HEK293 (cell line): ENCODE measurements at regions not wholly inside any gene's neighbourhood (a gene's known extent, or its start where the extent isn't known, plus 50 kb on each side); places are given as distances from the start of the nearest gene placed in this dataset.

ENCODE experiments used
- EGR2 ChIP-seq: fragments of 450-650 bp; formaldehyde crosslinking; IDR thresholded peaks from 2 replicates; pipeline ENCODE4 v1.5.1; 2016; ENCODE audit warnings: low read depth, missing biosample characterization, missing genetic modification characterization
- GLIS1 ChIP-seq: fragments of 450-650 bp; formaldehyde crosslinking; IDR thresholded peaks from 2 replicates; pipeline ENCODE4 v1.5.1; 2016; ENCODE audit warnings: missing biosample characterization, missing genetic modification characterization
- KLF8 ChIP-seq: fragments of 450-650 bp; formaldehyde crosslinking; IDR thresholded peaks from 2 replicates; pipeline ENCODE4 v1.5.1; 2016; ENCODE audit warnings: missing biosample characterization, missing genetic modification characterization
- PRDM1 ChIP-seq: fragments of 450-650 bp; formaldehyde crosslinking; IDR thresholded peaks from 2 replicates; pipeline ENCODE4; 2016; ENCODE audit warnings: missing biosample characterization, missing genetic modification characterization
- SCRT2 ChIP-seq: fragments of 450-650 bp; formaldehyde crosslinking; IDR thresholded peaks from 2 replicates; pipeline ENCODE4 v1.5.1; 2016; ENCODE audit warnings: missing biosample characterization, missing genetic modification characterization
- TRIM28 ChIP-seq: IDR thresholded peaks from 2 replicates; pipeline ENCODE4 v1.6.1; 2011; ENCODE audit warnings: low read length, control low read depth, borderline replicate concordance
- ZBTB1 ChIP-seq: fragments of 450-650 bp; formaldehyde crosslinking; IDR thresholded peaks from 2 replicates; pipeline ENCODE4 v1.5.1; 2016; ENCODE audit warnings: missing biosample characterization, missing genetic modification characterization
- ZFHX2 ChIP-seq: fragments of 450-650 bp; formaldehyde crosslinking; conservative IDR thresholded peaks from 2 replicates; pipeline ENCODE4 v1.5.1; 2016; ENCODE audit warnings: missing biosample characterization, missing genetic modification characterization
- ZNF132 ChIP-seq: fragments of 450-650 bp; formaldehyde crosslinking; IDR thresholded peaks from 2 replicates; pipeline ENCODE4 v1.5.1; 2017; ENCODE audit warnings: missing biosample characterization, missing genetic modification characterization, borderline replicate concordance
- ZNF146 ChIP-seq: fragments of 450-650 bp; formaldehyde crosslinking; IDR thresholded peaks from 2 replicates; pipeline ENCODE4 v1.5.1; 2016; ENCODE audit warnings: missing biosample characterization, missing genetic modification characterization
- ZNF155 ChIP-seq: fragments of 450-650 bp; formaldehyde crosslinking; IDR thresholded peaks from 2 replicates; pipeline ENCODE4 v1.5.1; 2016; ENCODE audit warnings: missing biosample characterization, missing genetic modification characterization
- ZNF157 ChIP-seq: fragments of 450-650 bp; formaldehyde crosslinking; IDR thresholded peaks from 2 replicates; pipeline ENCODE4 v1.5.1; 2016; ENCODE audit warnings: missing biosample characterization, missing genetic modification characterization
- ZNF2 ChIP-seq: fragments of 450-650 bp; formaldehyde crosslinking; IDR thresholded peaks from 2 replicates; pipeline ENCODE4 v1.5.1; 2016; ENCODE audit warnings: missing biosample characterization, missing genetic modification characterization
- ZNF223 ChIP-seq: fragments of 450-650 bp; formaldehyde crosslinking; IDR thresholded peaks from 2 replicates; pipeline ENCODE4 v1.5.1; 2016; ENCODE audit warnings: missing biosample characterization, missing genetic modification characterization
- ZNF266 ChIP-seq: fragments of 450-650 bp; formaldehyde crosslinking; IDR thresholded peaks from 2 replicates; pipeline ENCODE4 v1.5.1; 2016; ENCODE audit warnings: missing biosample characterization, missing genetic modification characterization, low read depth
- ZNF350 ChIP-seq: fragments of 450-650 bp; formaldehyde crosslinking; IDR thresholded peaks from 2 replicates; pipeline ENCODE4 v1.5.0; 2017; ENCODE audit warnings: missing biosample characterization, mild to moderate bottlenecking, missing genetic modification characterization
- ZNF423 ChIP-seq: fragments of 450-650 bp; formaldehyde crosslinking; IDR thresholded peaks from 2 replicates; pipeline ENCODE4 v1.5.1; 2016; ENCODE audit warnings: missing biosample characterization, missing genetic modification characterization
- ZNF549 ChIP-seq: fragments of 450-650 bp; IDR thresholded peaks from 2 replicates; pipeline ENCODE4 v1.5.1; 2018; ENCODE audit warnings: missing biosample characterization, missing genetic modification characterization, mild to moderate bottlenecking, inconsistent platforms, moderate library complexity
- ZNF555 ChIP-seq: fragments of 450-650 bp; formaldehyde crosslinking; conservative IDR thresholded peaks from 2 replicates; pipeline ENCODE4 v1.5.1; 2017; ENCODE audit warnings: missing biosample characterization, mild to moderate bottlenecking, missing genetic modification characterization, inconsistent platforms
- ZNF624 ChIP-seq: fragments of 450-650 bp; formaldehyde crosslinking; IDR thresholded peaks from 2 replicates; pipeline ENCODE4 v1.5.1; 2017; ENCODE audit warnings: missing biosample characterization, missing genetic modification characterization
- ZNF660 ChIP-seq: fragments of 450-650 bp; IDR thresholded peaks from 2 replicates; pipeline ENCODE4 v1.5.1; 2018; ENCODE audit warnings: missing biosample characterization, mild to moderate bottlenecking, missing genetic modification characterization
- ZNF677 ChIP-seq: fragments of 450-650 bp; IDR thresholded peaks from 2 replicates; pipeline ENCODE4 v1.5.0; 2018; ENCODE audit warnings: missing biosample characterization, mild to moderate bottlenecking, missing genetic modification characterization, moderate library complexity
- ZSCAN16 ChIP-seq: fragments of 450-650 bp; formaldehyde crosslinking; IDR thresholded peaks from 2 replicates; pipeline ENCODE4 v1.5.1; 2016; ENCODE audit warnings: missing biosample characterization, missing genetic modification characterization
- ZSCAN23 ChIP-seq: fragments of 450-650 bp; formaldehyde crosslinking; IDR thresholded peaks from 2 replicates; pipeline ENCODE4 v1.5.1; 2016; ENCODE audit warnings: missing biosample characterization, missing genetic modification characterization
- ZXDB ChIP-seq: fragments of 450-650 bp; formaldehyde crosslinking; IDR thresholded peaks from 2 replicates; pipeline ENCODE4 v1.5.1; 2016; ENCODE audit warnings: missing biosample characterization, missing genetic modification characterization
- TF ChIP-seq, protein P1 (sequence below): fragments of 450-650 bp; formaldehyde crosslinking; IDR thresholded peaks from 2 replicates; pipeline ENCODE4 v1.5.1; 2016; ENCODE audit warnings: missing biosample characterization, missing genetic modification characterization
- TF ChIP-seq, protein P2 (sequence below): fragments of 450-650 bp; formaldehyde crosslinking; IDR thresholded peaks from 2 replicates; pipeline ENCODE4 v1.5.1; 2016; ENCODE audit warnings: missing biosample characterization, missing genetic modification characterization
- TF ChIP-seq, protein P3 (sequence below): fragments of 450-650 bp; formaldehyde crosslinking; IDR thresholded peaks from 2 replicates; pipeline ENCODE4 v1.5.1; 2016; ENCODE audit warnings: missing biosample characterization, missing genetic modification characterization
- TF ChIP-seq, protein P4 (sequence below): fragments of 450-650 bp; formaldehyde crosslinking; IDR thresholded peaks from 2 replicates; pipeline ENCODE4 v1.5.1; 2017; ENCODE audit warnings: missing biosample characterization, missing genetic modification characterization
- TF ChIP-seq, protein P5 (sequence below): sonication (generic); formaldehyde crosslinking; IDR thresholded peaks from 2 replicates; pipeline ENCODE4 v1.8.1; 2022; ENCODE audit warnings: mild to moderate bottlenecking, moderate library complexity, missing genetic modification reagents
- TF ChIP-seq, protein P6 (sequence below): fragments of 450-650 bp; formaldehyde crosslinking; IDR thresholded peaks from 2 replicates; pipeline ENCODE4 v1.5.0; 2017; ENCODE audit warnings: missing biosample characterization, missing genetic modification characterization, borderline replicate concordance
- TF ChIP-seq, protein P7 (sequence below): fragments of 450-650 bp; formaldehyde crosslinking; IDR thresholded peaks from 2 replicates; pipeline ENCODE4 v1.5.1; 2016; ENCODE audit warnings: missing biosample characterization, missing genetic modification characterization

DNA sequence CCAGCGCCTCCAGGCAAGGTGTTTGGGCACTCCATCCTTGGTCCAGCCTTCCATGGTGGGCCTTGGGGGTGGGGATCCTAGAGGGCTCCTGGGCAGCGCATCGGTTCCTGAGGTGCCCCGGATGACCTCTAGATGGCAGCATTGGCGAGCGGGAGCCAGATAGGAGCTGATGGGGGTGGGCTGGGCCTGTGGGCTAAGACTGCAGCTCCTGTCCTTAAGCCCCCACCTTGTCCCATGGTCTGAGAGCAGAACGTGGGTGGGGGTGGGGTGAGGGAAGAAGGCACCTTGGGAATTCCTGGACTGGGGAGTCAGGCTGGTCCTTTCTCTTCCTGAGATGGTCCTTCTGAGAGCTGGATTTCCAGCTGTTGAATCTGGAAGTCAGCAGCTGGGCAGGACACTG, 93.4 kb upstream of the CSF3R start (continued):
- TF ChIP-seq, protein P1, sequence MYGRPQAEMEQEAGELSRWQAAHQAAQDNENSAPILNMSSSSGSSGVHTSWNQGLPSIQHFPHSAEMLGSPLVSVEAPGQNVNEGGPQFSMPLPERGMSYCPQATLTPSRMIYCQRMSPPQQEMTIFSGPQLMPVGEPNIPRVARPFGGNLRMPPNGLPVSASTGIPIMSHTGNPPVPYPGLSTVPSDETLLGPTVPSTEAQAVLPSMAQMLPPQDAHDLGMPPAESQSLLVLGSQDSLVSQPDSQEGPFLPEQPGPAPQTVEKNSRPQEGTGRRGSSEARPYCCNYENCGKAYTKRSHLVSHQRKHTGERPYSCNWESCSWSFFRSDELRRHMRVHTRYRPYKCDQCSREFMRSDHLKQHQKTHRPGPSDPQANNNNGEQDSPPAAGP (tag by site-specific recombination) = peak; percentile 62
- TF ChIP-seq PRDM1 (no peak), EGR2 (peak; percentile 56), TRIM28 (no peak), ZSCAN16 (tag by site-specific recombination) (no peak), ZNF549 (tag by site-specific recombination) (no peak), ZXDB (tag by site-specific recombination) (no peak), ZFHX2 (tag by site-specific recombination) (peak; percentile 43), ZNF555 (tag by site-specific recombination) (no peak), ZNF155 (tag by site-specific recombination) (no peak), ZNF677 (tag by site-specific recombination) (no peak), ZNF423 (tag by site-specific recombination) (no peak), GLIS1 (tag by site-specific recombination) (0 out of 2 replicates have a peak, but pooled peaks have one; percentile 13), ZNF132 (tag by site-specific recombination) (no peak), ZNF266 (tag by site-specific recombination) (no peak), ZNF624 (tag by site-specific recombination) (no peak), ZNF223 (tag by site-specific recombination) (no peak), ZSCAN23 (no peak), ZNF157 (tag by site-specific recombination) (no peak), ZBTB1 (tag by site-specific recombination) (no peak), ZNF350 (tag by site-specific recombination) (no peak), SCRT2 (tag by site-specific recombination) (peak; percentile 70), ZNF660 (tag by site-specific recombination) (peak; percentile 57; the same call in 1 of the 2 replicates), KLF8 (no peak), ZNF2 (tag by site-specific recombination) (0 out of 2 replicates have a peak, but pooled peaks have one; percentile 52), ZNF146 (tag by site-specific recombination) (no peak)
- TF ChIP-seq, protein P2, sequence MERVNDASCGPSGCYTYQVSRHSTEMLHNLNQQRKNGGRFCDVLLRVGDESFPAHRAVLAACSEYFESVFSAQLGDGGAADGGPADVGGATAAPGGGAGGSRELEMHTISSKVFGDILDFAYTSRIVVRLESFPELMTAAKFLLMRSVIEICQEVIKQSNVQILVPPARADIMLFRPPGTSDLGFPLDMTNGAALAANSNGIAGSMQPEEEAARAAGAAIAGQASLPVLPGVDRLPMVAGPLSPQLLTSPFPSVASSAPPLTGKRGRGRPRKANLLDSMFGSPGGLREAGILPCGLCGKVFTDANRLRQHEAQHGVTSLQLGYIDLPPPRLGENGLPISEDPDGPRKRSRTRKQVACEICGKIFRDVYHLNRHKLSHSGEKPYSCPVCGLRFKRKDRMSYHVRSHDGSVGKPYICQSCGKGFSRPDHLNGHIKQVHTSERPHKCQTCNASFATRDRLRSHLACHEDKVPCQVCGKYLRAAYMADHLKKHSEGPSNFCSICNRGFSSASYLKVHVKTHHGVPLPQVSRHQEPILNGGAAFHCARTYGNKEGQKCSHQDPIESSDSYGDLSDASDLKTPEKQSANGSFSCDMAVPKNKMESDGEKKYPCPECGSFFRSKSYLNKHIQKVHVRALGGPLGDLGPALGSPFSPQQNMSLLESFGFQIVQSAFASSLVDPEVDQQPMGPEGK (tag by site-specific recombination) = peak; percentile 45
- TF ChIP-seq, protein P3, sequence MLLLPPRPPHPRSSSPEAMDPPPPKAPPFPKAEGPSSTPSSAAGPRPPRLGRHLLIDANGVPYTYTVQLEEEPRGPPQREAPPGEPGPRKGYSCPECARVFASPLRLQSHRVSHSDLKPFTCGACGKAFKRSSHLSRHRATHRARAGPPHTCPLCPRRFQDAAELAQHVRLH = no peak
- TF ChIP-seq, protein P4, sequence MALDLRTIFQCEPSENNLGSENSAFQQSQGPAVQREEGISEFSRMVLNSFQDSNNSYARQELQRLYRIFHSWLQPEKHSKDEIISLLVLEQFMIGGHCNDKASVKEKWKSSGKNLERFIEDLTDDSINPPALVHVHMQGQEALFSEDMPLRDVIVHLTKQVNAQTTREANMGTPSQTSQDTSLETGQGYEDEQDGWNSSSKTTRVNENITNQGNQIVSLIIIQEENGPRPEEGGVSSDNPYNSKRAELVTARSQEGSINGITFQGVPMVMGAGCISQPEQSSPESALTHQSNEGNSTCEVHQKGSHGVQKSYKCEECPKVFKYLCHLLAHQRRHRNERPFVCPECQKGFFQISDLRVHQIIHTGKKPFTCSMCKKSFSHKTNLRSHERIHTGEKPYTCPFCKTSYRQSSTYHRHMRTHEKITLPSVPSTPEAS = no peak
- TF ChIP-seq, protein P5, sequence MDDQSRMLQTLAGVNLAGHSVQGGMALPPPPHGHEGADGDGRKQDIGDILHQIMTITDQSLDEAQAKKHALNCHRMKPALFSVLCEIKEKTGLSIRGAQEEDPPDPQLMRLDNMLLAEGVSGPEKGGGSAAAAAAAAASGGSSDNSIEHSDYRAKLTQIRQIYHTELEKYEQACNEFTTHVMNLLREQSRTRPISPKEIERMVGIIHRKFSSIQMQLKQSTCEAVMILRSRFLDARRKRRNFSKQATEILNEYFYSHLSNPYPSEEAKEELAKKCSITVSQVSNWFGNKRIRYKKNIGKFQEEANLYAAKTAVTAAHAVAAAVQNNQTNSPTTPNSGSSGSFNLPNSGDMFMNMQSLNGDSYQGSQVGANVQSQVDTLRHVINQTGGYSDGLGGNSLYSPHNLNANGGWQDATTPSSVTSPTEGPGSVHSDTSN = 0 out of 2 replicates have a peak, but pooled peaks have one; percentile 27
- TF ChIP-seq, protein P6, sequence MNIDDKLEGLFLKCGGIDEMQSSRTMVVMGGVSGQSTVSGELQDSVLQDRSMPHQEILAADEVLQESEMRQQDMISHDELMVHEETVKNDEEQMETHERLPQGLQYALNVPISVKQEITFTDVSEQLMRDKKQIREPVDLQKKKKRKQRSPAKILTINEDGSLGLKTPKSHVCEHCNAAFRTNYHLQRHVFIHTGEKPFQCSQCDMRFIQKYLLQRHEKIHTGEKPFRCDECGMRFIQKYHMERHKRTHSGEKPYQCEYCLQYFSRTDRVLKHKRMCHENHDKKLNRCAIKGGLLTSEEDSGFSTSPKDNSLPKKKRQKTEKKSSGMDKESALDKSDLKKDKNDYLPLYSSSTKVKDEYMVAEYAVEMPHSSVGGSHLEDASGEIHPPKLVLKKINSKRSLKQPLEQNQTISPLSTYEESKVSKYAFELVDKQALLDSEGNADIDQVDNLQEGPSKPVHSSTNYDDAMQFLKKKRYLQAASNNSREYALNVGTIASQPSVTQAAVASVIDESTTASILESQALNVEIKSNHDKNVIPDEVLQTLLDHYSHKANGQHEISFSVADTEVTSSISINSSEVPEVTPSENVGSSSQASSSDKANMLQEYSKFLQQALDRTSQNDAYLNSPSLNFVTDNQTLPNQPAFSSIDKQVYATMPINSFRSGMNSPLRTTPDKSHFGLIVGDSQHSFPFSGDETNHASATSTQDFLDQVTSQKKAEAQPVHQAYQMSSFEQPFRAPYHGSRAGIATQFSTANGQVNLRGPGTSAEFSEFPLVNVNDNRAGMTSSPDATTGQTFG (tag by site-specific recombination) = no peak
- TF ChIP-seq, protein P7, sequence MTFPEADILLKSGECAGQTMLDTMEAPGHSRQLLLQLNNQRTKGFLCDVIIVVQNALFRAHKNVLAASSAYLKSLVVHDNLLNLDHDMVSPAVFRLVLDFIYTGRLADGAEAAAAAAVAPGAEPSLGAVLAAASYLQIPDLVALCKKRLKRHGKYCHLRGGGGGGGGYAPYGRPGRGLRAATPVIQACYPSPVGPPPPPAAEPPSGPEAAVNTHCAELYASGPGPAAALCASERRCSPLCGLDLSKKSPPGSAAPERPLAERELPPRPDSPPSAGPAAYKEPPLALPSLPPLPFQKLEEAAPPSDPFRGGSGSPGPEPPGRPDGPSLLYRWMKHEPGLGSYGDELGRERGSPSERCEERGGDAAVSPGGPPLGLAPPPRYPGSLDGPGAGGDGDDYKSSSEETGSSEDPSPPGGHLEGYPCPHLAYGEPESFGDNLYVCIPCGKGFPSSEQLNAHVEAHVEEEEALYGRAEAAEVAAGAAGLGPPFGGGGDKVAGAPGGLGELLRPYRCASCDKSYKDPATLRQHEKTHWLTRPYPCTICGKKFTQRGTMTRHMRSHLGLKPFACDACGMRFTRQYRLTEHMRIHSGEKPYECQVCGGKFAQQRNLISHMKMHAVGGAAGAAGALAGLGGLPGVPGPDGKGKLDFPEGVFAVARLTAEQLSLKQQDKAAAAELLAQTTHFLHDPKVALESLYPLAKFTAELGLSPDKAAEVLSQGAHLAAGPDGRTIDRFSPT (tag by site-specific recombination) = no peak
